GM21786 (cell line): ENCODE measurements at regions not wholly inside any gene's neighbourhood (a gene's known extent, or its start where the extent isn't known, plus 50 kb on each side); places are given as distances from the start of the nearest gene placed in this dataset.

Source experiments
- ATAC-seq: cut with Tn5 transposase; IDR thresholded peaks from one replicate; pipeline ENCODE4 v1.9.1; 2021; ENCODE audit not compliant: unreplicated experiment

GRCh38 chr18:44123743-44124142 lies 556.9 kb upstream of the SETBP1 start:
- ATAC-seq: no peak

GRCh38 chr18:44125446-44125845 lies 555.2 kb upstream of the SETBP1 start:
- ATAC-seq: no peak

GRCh38 chr18:44126598-44126997 lies 554.1 kb upstream of the SETBP1 start:
- no peak for ATAC-seq

- no peak for ATAC-seq
Observed at GRCh38 chr18:44128365-44128764, 552.3 kb upstream of the SETBP1 start.

GRCh38 chr18:44130376-44130942 lies 550.2 kb upstream of the SETBP1 start:
- no peak for ATAC-seq

- ATAC-seq: no peak
Observed at GRCh38 chr18:44133483-44133882, 547.2 kb upstream of the SETBP1 start.

- no peak for ATAC-seq
Observed at GRCh38 chr18:44134447-44134846, 546.2 kb upstream of the SETBP1 start.

- ATAC-seq: no peak
Observed at GRCh38 chr18:44135741-44136140, 544.9 kb upstream of the SETBP1 start.

GRCh38 chr18:44136326-44136725 lies 544.4 kb upstream of the SETBP1 start:
- ATAC-seq: no peak

GRCh38 chr18:44143072-44143471 lies 537.6 kb upstream of the SETBP1 start:
- ATAC-seq: no peak

- ATAC-seq: no peak
Observed at GRCh38 chr18:44149706-44150105, 531.0 kb upstream of the SETBP1 start.

- ATAC-seq: no peak
Observed at GRCh38 chr18:44153981-44154380, 526.7 kb upstream of the SETBP1 start.

- ATAC-seq: no peak
Observed at GRCh38 chr18:44156126-44156525, 524.6 kb upstream of the SETBP1 start.

GRCh38 chr18:44156776-44157335 lies 523.8 kb upstream of the SETBP1 start:
- ATAC-seq: no peak

GRCh38 chr18:44170208-44170880 lies 510.3 kb upstream of the SETBP1 start:
- no peak for ATAC-seq

- no peak for ATAC-seq
Observed at GRCh38 chr18:44171301-44171700, 509.4 kb upstream of the SETBP1 start.

- no peak for ATAC-seq
Observed at GRCh38 chr18:44175891-44176290, 504.8 kb upstream of the SETBP1 start.

- no peak for ATAC-seq
Observed at GRCh38 chr18:44178476-44178875, 502.2 kb upstream of the SETBP1 start.

- ATAC-seq: no peak
Observed at GRCh38 chr18:44179693-44180092, 501.0 kb upstream of the SETBP1 start.

GRCh38 chr18:44180683-44181082 lies 500.0 kb upstream of the SETBP1 start:
- ATAC-seq: no peak

GRCh38 chr18:44181951-44182747 lies 498.5 kb upstream of the SETBP1 start:
- ATAC-seq: no peak

- ATAC-seq: no peak
Observed at GRCh38 chr18:44186001-44186400, 494.7 kb upstream of the SETBP1 start.
